CD4-positive, alpha-beta memory T cell (primary cell): ENCODE measurements at regions not wholly inside any gene's neighbourhood (a gene's known extent, or its start where the extent isn't known, plus 50 kb on each side); places are given as distances from the start of the nearest gene placed in this dataset.

Source experiments
- CTCF ChIA-PET: fragments of 350-600 bp; sonication (Branson Sonifier 250); formaldehyde crosslinking; loops from one replicate; lab custom pipeline; 2021; ENCODE audit warnings: inconsistent platforms; ENCODE audit not compliant: partially characterized antibody; lab: Charles Lee
- POLR2A ChIA-PET: fragments of 350-600 bp; sonication (Branson Sonifier 250); formaldehyde crosslinking; loops from one replicate; lab custom pipeline; 2021; ENCODE audit not compliant: partially characterized antibody; lab: Charles Lee
- DNase-seq, 5 donors: peaks; one replicate each; pipeline versions ENCODE4 v3.0.0 to v3.0.0-alpha.2; 2020 to 2022; ENCODE audit warnings: mixed read lengths in 1 of 5
- H3K27ac ChIP-seq: one replicate; pipeline ENCODE4 v1.7.0; 2013; ENCODE audit warnings: low read depth, low read length
- H3K27me3 ChIP-seq: 2 replicates; pipeline ENCODE4 v1.7.0; 2013; ENCODE audit warnings: mild to moderate bottlenecking, low read length, moderate library complexity; ENCODE audit not compliant: insufficient read depth
- H3K36me3 ChIP-seq: 2 replicates; pipeline ENCODE4 v1.7.0; 2013; ENCODE audit warnings: mild to moderate bottlenecking, low read length, moderate library complexity; ENCODE audit not compliant: insufficient read depth
- H3K4me1 ChIP-seq: 2 replicates; pipeline ENCODE4 v1.7.0; 2013; ENCODE audit warnings: mild to moderate bottlenecking, low read length, moderate library complexity; ENCODE audit not compliant: insufficient read depth
- H3K4me3 ChIP-seq, 2 donors: one replicate each; pipeline ENCODE4 v1.7.0; 2013; ENCODE audit warnings: low read length in 2 of 2, mild to moderate bottlenecking in 1 of 2
- H3K9me3 ChIP-seq, 2 donors: one replicate each; pipeline ENCODE4 v1.7.0; 2013; ENCODE audit warnings: low read length in 2 of 2, control low read depth in 1 of 2; ENCODE audit not compliant: control insufficient read depth in 1 of 2
- H3K27ac Mint-ChIP-seq, 7 donors: one replicate each; pipeline ENCODE4 v1.8.0; 2020 to 2021; ENCODE audit warnings: mixed read lengths in 7 of 7, mild to moderate bottlenecking in 6 of 7, inconsistent platforms in 3 of 7, moderate library complexity in 3 of 7
- H3K27me3 Mint-ChIP-seq, 2 donors: one replicate each; pipeline ENCODE4 v1.8.0; 2020 to 2021; ENCODE audit warnings: mixed read lengths in 2 of 2
- H3K36me3 Mint-ChIP-seq, 2 donors: one replicate each; pipeline ENCODE4 v1.8.0; 2020 to 2021; ENCODE audit warnings: mixed read lengths in 2 of 2, inconsistent platforms in 1 of 2, mild to moderate bottlenecking in 1 of 2
- H3K4me1 Mint-ChIP-seq, 4 donors: one replicate each; pipeline ENCODE4 v1.8.0; 2020 to 2021; ENCODE audit warnings: mixed read lengths in 4 of 4, mild to moderate bottlenecking in 1 of 4
- H3K4me3 Mint-ChIP-seq, 8 donors: one replicate each; pipeline ENCODE4 v1.8.0; 2020 to 2021; ENCODE audit warnings: mixed read lengths in 8 of 8, mild to moderate bottlenecking in 7 of 8, moderate library complexity in 6 of 8, inconsistent platforms in 3 of 8
- H3K9me3 Mint-ChIP-seq, 8 donors: one replicate each; pipeline ENCODE4 v1.8.0; 2020 to 2021; ENCODE audit warnings: mixed read lengths in 8 of 8, mild to moderate bottlenecking in 5 of 8, inconsistent platforms in 3 of 8, moderate library complexity in 1 of 8
- intact Hi-C: fragments of 100-400 bp; cut with micrococcal nuclease; formaldehyde crosslinking; loops from one replicate; pipeline ENCODE4 v1.15.1; 2023

DNA sequence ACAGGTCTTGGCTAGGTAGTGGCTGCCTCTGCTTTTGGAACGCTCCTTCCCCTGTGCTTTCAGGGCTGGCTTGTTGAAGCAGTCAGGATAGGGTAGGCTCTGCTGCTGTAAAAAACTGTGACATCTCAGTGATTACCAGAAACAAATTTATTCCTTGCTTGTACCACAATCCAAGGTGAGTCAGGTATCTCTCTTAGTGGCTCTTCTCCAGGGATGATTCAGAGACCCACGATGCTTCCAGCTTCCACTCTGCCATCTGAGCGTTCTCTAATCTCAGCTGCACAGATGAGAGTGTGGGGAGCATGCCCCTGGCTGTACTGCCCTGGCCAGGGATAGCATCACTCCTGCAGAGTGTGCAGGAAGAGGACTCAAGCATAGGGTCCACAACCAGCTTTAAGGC, 174.9 kb downstream of the VAPA start:
- H3K4me3 ChIP-seq, result no peak overlapping the region
- no peaks in the 10 kb centered on the region for H3K36me3 ChIP-seq
- H3K27me3 Mint-ChIP-seq, result peaks cover 0 to 19% of the 10 kb centered on the region in 2 donors
- H3K4me3 Mint-ChIP-seq, result no peak overlapping the region
- H3K9me3 ChIP-seq, result no peaks in the 10 kb centered on the region
- ChIA-PET CTCF (no interaction called here), POLR2A (no interaction called here)
- peaks cover 0 to 11% (median 3%) of the 10 kb centered on the region in 8 donors for H3K9me3 Mint-ChIP-seq
- no peak overlapping the region for H3K27ac ChIP-seq
- H3K27me3 ChIP-seq, result no peaks in the 10 kb centered on the region
- H3K27ac Mint-ChIP-seq, result no peak overlapping the region
- H3K4me1 Mint-ChIP-seq, result no peaks in the 10 kb centered on the region
- intact Hi-C loops, result no loop called here
- H3K36me3 Mint-ChIP-seq, result no peaks in the 10 kb centered on the region
- no peak for DNase-seq
- no peaks in the 10 kb centered on the region for H3K4me1 ChIP-seq

GRCh38 chr18:10089881-10090280, 176.1 kb downstream of the VAPA start:
- ChIA-PET CTCF (no interaction called here), POLR2A (no interaction called here)
- Histone ChIP-seq H3K27ac (no peak overlapping the region), H3K9me3 (no peaks in the 10 kb centered on the region), H3K27me3 (no peaks in the 10 kb centered on the region), H3K4me1 (no peaks in the 10 kb centered on the region), H3K4me3 (no peak overlapping the region), H3K36me3 (no peaks in the 10 kb centered on the region)
- intact Hi-C loops, result no loop called here
- Mint-ChIP-seq H3K9me3 (peaks cover 0 to 4% (median 0%) of the 10 kb centered on the region in 8 donors), H3K36me3 (no peaks in the 10 kb centered on the region), H3K27ac (no peak overlapping the region), H3K4me3 (no peak overlapping the region), H3K4me1 (no peaks in the 10 kb centered on the region), H3K27me3 (peaks cover 0 to 19% of the 10 kb centered on the region in 2 donors)
- DNase-seq, result no peak

GRCh38 chr18:10090668-10091067, 176.9 kb downstream of the VAPA start:
- Histone ChIP-seq H3K27ac (no peak overlapping the region), H3K36me3 (no peaks in the 10 kb centered on the region), H3K27me3 (no peaks in the 10 kb centered on the region), H3K4me1 (no peaks in the 10 kb centered on the region), H3K9me3 (no peaks in the 10 kb centered on the region), H3K4me3 (no peak overlapping the region)
- ChIA-PET POLR2A (no interaction called here), CTCF (no interaction called here)
- no peak overlapping the region for H3K4me3 Mint-ChIP-seq
- no peak for DNase-seq
- H3K9me3 Mint-ChIP-seq, result peaks cover 0 to 4% (median 0%) of the 10 kb centered on the region in 8 donors
- H3K4me1 Mint-ChIP-seq, result no peaks in the 10 kb centered on the region
- peaks cover 0 to 19% of the 10 kb centered on the region in 2 donors for H3K27me3 Mint-ChIP-seq
- H3K27ac Mint-ChIP-seq, result no peak overlapping the region
- intact Hi-C loops, result no loop called here
- H3K36me3 Mint-ChIP-seq, result no peaks in the 10 kb centered on the region

- H3K27me3 ChIP-seq, result no peaks in the 10 kb centered on the region
- H3K4me1 ChIP-seq, result no peaks in the 10 kb centered on the region
- no peak overlapping the region for H3K4me3 ChIP-seq
- Mint-ChIP-seq H3K27me3 (peaks cover 0 to 20% of the 10 kb centered on the region in 2 donors), H3K4me1 (no peaks in the 10 kb centered on the region), H3K9me3 (no peaks in the 10 kb centered on the region), H3K4me3 (no peak overlapping the region), H3K36me3 (no peaks in the 10 kb centered on the region), H3K27ac (no peak overlapping the region)
- no peaks in the 10 kb centered on the region for H3K9me3 ChIP-seq
- intact Hi-C loops, result no loop called here
- CTCF ChIA-PET, result no interaction called here
- no peak overlapping the region for H3K27ac ChIP-seq
- H3K36me3 ChIP-seq, result no peaks in the 10 kb centered on the region
- no peak for DNase-seq
- POLR2A ChIA-PET, result no interaction called here
These were observed 179.6 kb downstream of the VAPA start for GRCh38 chr18:10093445-10093844.

- Mint-ChIP-seq H3K36me3 (no peaks in the 10 kb centered on the region), H3K4me1 (no peaks in the 10 kb centered on the region), H3K9me3 (no peaks in the 10 kb centered on the region), H3K4me3 (no peak overlapping the region), H3K27ac (no peak overlapping the region), H3K27me3 (peaks cover 0 to 16% of the 10 kb centered on the region in 2 donors)
- ChIA-PET CTCF (no interaction called here), POLR2A (no interaction called here)
- Histone ChIP-seq H3K27ac (no peak overlapping the region), H3K9me3 (no peaks in the 10 kb centered on the region), H3K4me3 (no peak overlapping the region), H3K4me1 (no peaks in the 10 kb centered on the region), H3K36me3 (no peaks in the 10 kb centered on the region), H3K27me3 (no peaks in the 10 kb centered on the region)
- DNase-seq, result no peak
- intact Hi-C loops, result no loop called here
These were observed 180.3 kb downstream of the VAPA start for GRCh38 chr18:10094154-10094553.

- H3K27me3 Mint-ChIP-seq, result peaks cover 0 to 14% of the 10 kb centered on the region in 2 donors
- CTCF ChIA-PET, result no interaction called here
These were observed 180.8 kb downstream of the VAPA start for GRCh38 chr18:10094655-10095054.

GRCh38 chr18:10095356-10095755, 181.5 kb downstream of the VAPA start:
- Mint-ChIP-seq H3K4me1 (no peaks in the 10 kb centered on the region), H3K27ac (no peak overlapping the region), H3K4me3 (no peak overlapping the region), H3K36me3 (no peaks in the 10 kb centered on the region), H3K27me3 (peaks cover 0 to 10% of the 10 kb centered on the region in 2 donors), H3K9me3 (no peaks in the 10 kb centered on the region)
- no peaks in the 10 kb centered on the region for H3K4me1 ChIP-seq
- POLR2A ChIA-PET, result no interaction called here
- DNase-seq, result no peak
- intact Hi-C loops, result no loop called here
- CTCF ChIA-PET, result no interaction called here
- no peaks in the 10 kb centered on the region for H3K36me3 ChIP-seq
- no peaks in the 10 kb centered on the region for H3K9me3 ChIP-seq
- H3K27me3 ChIP-seq, result no peaks in the 10 kb centered on the region
- H3K27ac ChIP-seq, result no peak overlapping the region
- no peak overlapping the region for H3K4me3 ChIP-seq

More at GRCh38 chr18:10094655-10095054, 180.8 kb downstream of the VAPA start:
- intact Hi-C loops, result no loop called here
- POLR2A ChIA-PET, result no interaction called here
- Mint-ChIP-seq H3K36me3 (no peaks in the 10 kb centered on the region), H3K4me3 (no peak overlapping the region), H3K4me1 (no peaks in the 10 kb centered on the region), H3K27ac (no peak overlapping the region), H3K9me3 (no peaks in the 10 kb centered on the region)
- Histone ChIP-seq H3K4me3 (no peak overlapping the region), H3K36me3 (no peaks in the 10 kb centered on the region), H3K27me3 (no peaks in the 10 kb centered on the region), H3K9me3 (no peaks in the 10 kb centered on the region), H3K4me1 (no peaks in the 10 kb centered on the region), H3K27ac (no peak overlapping the region)
- DNase-seq, result no peak

GRCh38 chr18:10099539-10100140, 185.8 kb downstream of the VAPA start:
- H3K27ac Mint-ChIP-seq, result no peak overlapping the region
- POLR2A ChIA-PET, result no interaction called here

More at GRCh38 chr18:10099539-10100140, 185.8 kb downstream of the VAPA start:
- CTCF ChIA-PET, result no interaction called here
- H3K27ac ChIP-seq, result no peak overlapping the region
- H3K9me3 ChIP-seq, result no peaks in the 10 kb centered on the region
- no peaks in the 10 kb centered on the region for H3K27me3 ChIP-seq
- intact Hi-C loops, result no loop called here
- H3K4me1 ChIP-seq, result no peaks in the 10 kb centered on the region
- H3K36me3 ChIP-seq, result no peaks in the 10 kb centered on the region
- H3K9me3 Mint-ChIP-seq, result no peaks in the 10 kb centered on the region
- no peaks in the 10 kb centered on the region for H3K4me1 Mint-ChIP-seq
- no peak overlapping the region for H3K4me3 ChIP-seq
- peaks cover 0 to 4% of the 10 kb centered on the region in 2 donors for H3K27me3 Mint-ChIP-seq
- H3K36me3 Mint-ChIP-seq, result no peaks in the 10 kb centered on the region
- H3K4me3 Mint-ChIP-seq, result no peak overlapping the region
- DNase-seq, result no peak
